Right kidney (tissue), 1 donor: ENCODE measurements at regions not wholly inside any gene's neighbourhood (a gene's known extent, or its start where the extent isn't known, plus 50 kb on each side); places are given as distances from the start of the nearest gene placed in this dataset.

Experiments used
- DNase-seq: peaks from one replicate; pipeline ENCODE4 v3.0.0-alpha.2; 2016

GRCh38 chr5:67318746-67319145 is 122.1 kb upstream of the CD180 start:
- no peak for DNase-seq

- no peak for DNase-seq
These were observed 121.0 kb upstream of the CD180 start for GRCh38 chr5:67317603-67318002.

GRCh38 chr5:67316695-67317094 is 120.1 kb upstream of the CD180 start:
- no peak for DNase-seq

- no peak for DNase-seq
These were observed 118.7 kb upstream of the CD180 start for GRCh38 chr5:67315082-67315989.

GRCh38 chr5:67311701-67312100 is 115.1 kb upstream of the CD180 start:
- DNase-seq = no peak

GRCh38 chr5:67311208-67311607 is 114.6 kb upstream of the CD180 start:
- no peak for DNase-seq

GRCh38 chr5:67310740-67311139 is 114.1 kb upstream of the CD180 start:
- DNase-seq = no peak

- no peak for DNase-seq
These were observed 113.6 kb upstream of the CD180 start for GRCh38 chr5:67310169-67310568.

- DNase-seq = no peak
These were observed 112.5 kb upstream of the CD180 start for GRCh38 chr5:67308988-67309688.

- no peak for DNase-seq
These were observed 110.5 kb upstream of the CD180 start for GRCh38 chr5:67306965-67307607.

GRCh38 chr5:67305913-67306710 is 109.5 kb upstream of the CD180 start:
- no peak for DNase-seq

GRCh38 chr5:67305401-67305800 is 108.8 kb upstream of the CD180 start:
- DNase-seq = no peak

GRCh38 chr5:67303356-67303755 is 106.8 kb upstream of the CD180 start:
- no peak for DNase-seq

GRCh38 chr5:67301285-67301903 is 104.8 kb upstream of the CD180 start:
- no peak for DNase-seq

- DNase-seq = no peak
These were observed 103.7 kb upstream of the CD180 start for GRCh38 chr5:67300326-67300725.

- DNase-seq = no peak
These were observed 102.7 kb upstream of the CD180 start for GRCh38 chr5:67299231-67299735.

- no peak for DNase-seq
These were observed 101.4 kb upstream of the CD180 start for GRCh38 chr5:67297802-67298532.

- DNase-seq = no peak
These were observed 100.8 kb upstream of the CD180 start for GRCh38 chr5:67297376-67297775.

GRCh38 chr5:67294266-67294938 is 97.8 kb upstream of the CD180 start:
- DNase-seq = no peak

GRCh38 chr5:67293226-67293625 is 96.6 kb upstream of the CD180 start:
- DNase-seq = no peak
